T-helper 17 cell (primary cell): ENCODE measurements at regions not wholly inside any gene's neighbourhood (a gene's known extent, or its start where the extent isn't known, plus 50 kb on each side); places are given as distances from the start of the nearest gene placed in this dataset.
"Not testable (repeated sequence)": the region's sequence is repeated elsewhere in the genome, so short reads cannot be mapped to it uniquely, and the experiment has no call there.

Experiments used
- ATAC-seq: fragments of 150-1000 bp; cut with Tn5 transposase; 2 replicates; pipeline ENCODE4 v1.10.0; 2021; ENCODE audit warnings: mild to moderate bottlenecking, moderate library complexity
- DNase-seq, 3 donors: peaks; one replicate each; pipeline versions ENCODE4 v3.0.0 to v3.0.0-alpha.2; 2020 to 2021
- H3K9me3 ChIP-seq: one replicate; pipeline ENCODE4 v1.7.0; 2013; ENCODE audit warnings: low read length, mild to moderate bottlenecking; ENCODE audit not compliant: control insufficient read depth, poor library complexity, severe bottlenecking
- H3K27ac Mint-ChIP-seq: one replicate; pipeline ENCODE4 v1.8.0; 2022; ENCODE audit warnings: mild to moderate bottlenecking, moderate library complexity, mixed read lengths
- H3K27me3 Mint-ChIP-seq: one replicate; pipeline ENCODE4 v1.8.0; 2022; ENCODE audit warnings: mixed read lengths
- H3K36me3 Mint-ChIP-seq: one replicate; pipeline ENCODE4 v1.8.0; 2022; ENCODE audit warnings: low read depth, mixed read lengths
- H3K4me1 Mint-ChIP-seq: one replicate; pipeline ENCODE4 v1.8.0; 2022; ENCODE audit warnings: mild to moderate bottlenecking, mixed read lengths
- H3K4me3 Mint-ChIP-seq: one replicate; pipeline ENCODE4 v1.8.0; 2022; ENCODE audit warnings: mild to moderate bottlenecking, moderate library complexity, mixed read lengths

DNA sequence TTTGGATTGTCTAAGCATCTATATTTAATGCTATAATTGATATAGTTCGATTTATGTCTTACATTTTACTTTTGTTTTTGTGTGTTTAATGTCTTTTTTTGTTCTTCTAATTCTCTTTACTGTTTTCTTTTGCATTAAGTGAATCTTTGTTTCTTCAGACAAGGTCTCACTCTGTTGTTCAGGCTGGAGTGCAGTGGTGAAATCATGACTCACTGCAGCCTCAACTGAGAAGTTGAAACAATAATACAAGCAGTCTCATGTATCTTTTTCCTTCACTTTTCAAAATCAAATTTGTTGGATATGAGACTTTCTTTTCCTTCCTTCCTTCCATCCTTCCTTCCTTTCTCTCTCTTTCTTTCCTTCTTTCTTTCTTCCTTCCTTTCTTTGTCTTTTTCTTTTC, 1401.6 kb downstream of the ADGRL3 start:
- Mint-ChIP-seq H3K27me3 (no peaks in the 10 kb centered on the region), H3K4me3 (no peak overlapping the region), H3K36me3 (no peaks in the 10 kb centered on the region), H3K27ac (no peak overlapping the region), H3K4me1 (no peaks in the 10 kb centered on the region)
- ATAC-seq (no peak), DNase-seq (no peak)
- H3K9me3 ChIP-seq: peaks cover 2% of the 10 kb centered on the region

GRCh38 chr4:62595265-62595664, 1395.1 kb downstream of the ADGRL3 start:
- H3K36me3 Mint-ChIP-seq, H3K9me3 ChIP-seq, H3K4me3 Mint-ChIP-seq, H3K27me3 Mint-ChIP-seq, H3K4me1 Mint-ChIP-seq, ATAC-seq, H3K27ac Mint-ChIP-seq, DNase-seq: not testable (repeated sequence)

DNA sequence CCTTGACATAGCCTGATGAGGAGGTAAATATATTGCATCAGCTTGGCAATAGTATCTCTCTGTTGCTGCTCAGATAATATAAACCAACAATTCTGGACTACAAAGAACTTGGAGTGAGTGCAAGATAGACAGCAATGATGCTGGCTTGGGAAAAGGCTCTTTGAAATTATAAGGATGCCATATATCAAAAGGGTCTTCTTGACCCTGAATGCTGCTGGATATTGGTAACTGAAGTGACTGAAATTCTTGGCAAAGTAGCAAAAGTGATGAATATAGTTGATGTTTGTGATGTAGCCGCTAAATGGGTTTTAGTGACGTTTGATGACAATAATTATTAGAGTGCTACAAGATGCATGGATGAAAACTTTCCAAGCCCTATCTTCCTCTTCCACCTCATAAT, 1391.6 kb downstream of the ADGRL3 start:
- H3K4me3 Mint-ChIP-seq: no peak overlapping the region
- no peaks in the 10 kb centered on the region for H3K4me1 Mint-ChIP-seq
- no peaks in the 10 kb centered on the region for H3K9me3 ChIP-seq
- DNase-seq: no peak
- no peaks in the 10 kb centered on the region for H3K36me3 Mint-ChIP-seq
- ATAC-seq: no peak
- H3K27me3 Mint-ChIP-seq: no peaks in the 10 kb centered on the region
- no peak overlapping the region for H3K27ac Mint-ChIP-seq

DNA sequence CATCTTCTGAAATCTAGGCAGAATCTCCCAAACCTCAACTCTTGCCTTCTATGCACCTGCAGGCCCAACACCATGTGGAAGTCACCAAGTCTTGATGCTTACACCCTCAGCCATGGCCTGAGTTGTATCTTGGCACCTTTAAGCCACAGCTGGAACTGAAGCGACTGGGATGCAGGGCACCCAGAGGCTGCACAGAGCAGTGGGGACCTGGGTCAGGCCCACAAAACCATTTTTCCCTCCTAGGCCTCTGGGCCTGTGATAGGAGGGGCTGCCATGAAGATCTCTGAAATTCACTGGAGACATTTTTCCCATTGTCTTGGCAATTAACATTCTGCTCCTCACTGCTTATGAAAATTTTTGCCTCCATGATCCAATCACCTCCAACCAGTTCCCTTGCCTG, 1388.5 kb downstream of the ADGRL3 start:
- Mint-ChIP-seq H3K27ac (no peak overlapping the region), H3K27me3 (no peaks in the 10 kb centered on the region), H3K4me3 (no peak overlapping the region), H3K4me1 (no peaks in the 10 kb centered on the region), H3K36me3 (no peaks in the 10 kb centered on the region)
- no peak for ATAC-seq
- no peak for DNase-seq
- H3K9me3 ChIP-seq: no peaks in the 10 kb centered on the region

DNA sequence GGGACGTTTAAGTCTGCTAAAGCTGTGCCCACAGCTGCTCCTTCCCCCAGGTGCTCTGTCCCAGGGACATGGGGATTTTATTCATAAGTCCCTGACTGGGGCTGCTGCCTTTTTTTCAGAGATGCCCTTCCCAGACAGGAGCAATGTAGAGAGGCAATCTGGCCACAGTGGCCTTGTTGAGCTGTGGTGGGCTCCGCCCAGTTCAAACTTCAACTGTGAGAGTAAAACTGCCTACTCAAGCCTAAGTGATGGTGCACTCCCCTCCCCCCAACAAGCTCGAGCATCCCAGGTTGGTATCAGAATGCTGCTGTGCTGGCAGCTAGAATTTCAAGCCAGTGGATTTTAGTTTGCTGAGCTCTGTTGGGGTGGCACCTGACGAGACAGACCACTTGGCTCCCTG, 1371.4 kb downstream of the ADGRL3 start:
- ATAC-seq: no peak
- Mint-ChIP-seq H3K4me1 (no peaks in the 10 kb centered on the region), H3K27ac (no peak overlapping the region), H3K4me3 (no peak overlapping the region), H3K36me3 (no peaks in the 10 kb centered on the region), H3K27me3 (no peaks in the 10 kb centered on the region)
- no peak for DNase-seq
- H3K9me3 ChIP-seq: no peaks in the 10 kb centered on the region

- no peaks in the 10 kb centered on the region for H3K27me3 Mint-ChIP-seq
Observed at GRCh38 chr4:62560858-62561257, 1360.7 kb downstream of the ADGRL3 start.

GRCh38 chr4:62550121-62550520, 1350.0 kb downstream of the ADGRL3 start:
- Mint-ChIP-seq H3K27me3 (no peaks in the 10 kb centered on the region), H3K4me1 (no peaks in the 10 kb centered on the region), H3K27ac (no peak overlapping the region), H3K36me3 (no peaks in the 10 kb centered on the region), H3K4me3 (no peak overlapping the region)
- H3K9me3 ChIP-seq: no peaks in the 10 kb centered on the region
- DNase-seq (no peak), ATAC-seq (no peak)

More at GRCh38 chr4:62560858-62561257, 1360.7 kb downstream of the ADGRL3 start:
- Mint-ChIP-seq H3K27ac (no peak overlapping the region), H3K36me3 (no peaks in the 10 kb centered on the region), H3K4me1 (no peaks in the 10 kb centered on the region), H3K4me3 (no peak overlapping the region)
- no peaks in the 10 kb centered on the region for H3K9me3 ChIP-seq
- ATAC-seq (no peak), DNase-seq (no peak)

- H3K9me3 ChIP-seq: no peaks in the 10 kb centered on the region
- Mint-ChIP-seq H3K4me1 (no peaks in the 10 kb centered on the region), H3K27ac (no peak overlapping the region), H3K4me3 (no peak overlapping the region), H3K27me3 (no peaks in the 10 kb centered on the region), H3K36me3 (no peaks in the 10 kb centered on the region)
- no peak for ATAC-seq
- no peak for DNase-seq
Observed at GRCh38 chr4:62549601-62550000, 1349.5 kb downstream of the ADGRL3 start.

DNA sequence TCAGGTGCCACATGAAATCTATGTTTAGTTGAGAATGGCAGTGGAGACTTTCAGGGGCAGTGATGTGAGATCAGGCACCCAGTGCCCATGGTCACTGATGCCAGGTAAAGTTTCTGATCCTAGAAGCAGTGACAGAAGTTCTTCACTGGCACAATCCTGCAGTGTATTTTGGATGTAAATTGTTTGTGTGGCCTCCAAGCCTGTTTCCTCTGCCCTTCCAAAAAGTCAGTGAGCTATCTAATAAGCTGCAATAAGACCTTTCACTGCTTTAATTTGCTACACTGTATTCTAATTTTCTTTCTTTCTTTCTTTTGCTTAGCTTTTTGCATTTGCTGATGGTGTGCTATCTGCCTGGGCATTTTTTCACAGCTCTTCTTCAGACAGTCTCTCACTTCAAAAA, 1348.6 kb downstream of the ADGRL3 start:
- DNase-seq: no peak
- Mint-ChIP-seq H3K4me1 (no peaks in the 10 kb centered on the region), H3K27ac (no peak overlapping the region), H3K4me3 (no peak overlapping the region), H3K27me3 (no peaks in the 10 kb centered on the region), H3K36me3 (no peaks in the 10 kb centered on the region)
- no peaks in the 10 kb centered on the region for H3K9me3 ChIP-seq
- no peak for ATAC-seq

- no peak for DNase-seq
- Mint-ChIP-seq H3K27me3 (no peaks in the 10 kb centered on the region), H3K4me3 (no peak overlapping the region), H3K36me3 (no peaks in the 10 kb centered on the region), H3K27ac (no peak overlapping the region), H3K4me1 (no peaks in the 10 kb centered on the region)
- H3K9me3 ChIP-seq: no peaks in the 10 kb centered on the region
- no peak for ATAC-seq
Observed at GRCh38 chr4:62548108-62548524, 1348.0 kb downstream of the ADGRL3 start.

DNA sequence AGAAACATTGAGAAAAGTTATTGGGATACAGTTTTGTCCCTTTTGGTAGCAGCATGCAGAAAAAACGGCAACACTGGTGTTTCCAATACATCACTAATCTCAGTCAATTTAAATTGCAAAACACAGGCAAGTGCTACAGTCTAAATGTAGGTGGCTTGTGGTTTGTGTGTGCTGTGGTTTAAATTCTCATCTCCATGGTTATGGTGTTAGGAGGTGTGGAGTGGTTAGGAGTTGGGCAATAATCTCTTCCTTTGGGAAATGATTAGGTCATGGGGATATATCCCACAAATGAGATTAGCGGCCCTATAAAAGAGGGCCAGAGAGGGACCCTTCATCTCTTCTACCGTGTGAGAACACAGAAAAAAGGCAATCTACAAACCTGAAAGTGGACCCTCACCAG, 1344.3 kb downstream of the ADGRL3 start:
- H3K36me3 Mint-ChIP-seq: no peaks in the 10 kb centered on the region
- no peaks in the 10 kb centered on the region for H3K9me3 ChIP-seq
- H3K27me3 Mint-ChIP-seq: no peaks in the 10 kb centered on the region
- ATAC-seq: no peak
- DNase-seq: no peak
- H3K4me3 Mint-ChIP-seq: no peak overlapping the region
- H3K4me1 Mint-ChIP-seq: no peaks in the 10 kb centered on the region
- no peak overlapping the region for H3K27ac Mint-ChIP-seq

GRCh38 chr4:62543002-62543401, 1342.9 kb downstream of the ADGRL3 start:
- Mint-ChIP-seq H3K4me1 (no peaks in the 10 kb centered on the region), H3K27ac (no peak overlapping the region), H3K4me3 (no peak overlapping the region), H3K27me3 (no peaks in the 10 kb centered on the region), H3K36me3 (no peaks in the 10 kb centered on the region)
- H3K9me3 ChIP-seq: no peaks in the 10 kb centered on the region
- DNase-seq (no peak), ATAC-seq (no peak)

- ATAC-seq: no peak
- DNase-seq: no peak
- Mint-ChIP-seq H3K36me3 (no peaks in the 10 kb centered on the region), H3K4me3 (no peak overlapping the region), H3K27me3 (no peaks in the 10 kb centered on the region), H3K27ac (no peak overlapping the region), H3K4me1 (no peaks in the 10 kb centered on the region)
- H3K9me3 ChIP-seq: no peaks in the 10 kb centered on the region
Observed at GRCh38 chr4:62533573-62533972, 1333.4 kb downstream of the ADGRL3 start.

DNA sequence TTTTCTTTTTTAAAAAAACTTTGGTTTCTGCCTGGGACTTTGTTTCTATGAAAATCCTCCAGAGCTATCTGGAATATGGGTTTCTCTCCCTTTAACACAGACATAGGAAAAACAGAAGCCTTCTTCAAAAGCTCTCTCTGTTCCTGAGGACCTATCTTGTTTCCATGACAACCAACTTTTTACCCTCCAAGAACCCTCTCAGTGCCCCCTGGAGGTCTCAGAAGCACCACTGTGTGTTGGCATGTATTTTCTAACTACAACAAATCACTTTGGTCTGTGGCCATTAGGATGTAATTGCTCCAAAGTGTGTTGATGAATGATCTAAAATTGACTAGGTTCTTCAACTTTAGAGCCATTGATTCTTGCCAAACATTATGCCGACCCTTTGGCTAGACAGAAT, 1331.6 kb downstream of the ADGRL3 start:
- no peaks in the 10 kb centered on the region for H3K27me3 Mint-ChIP-seq
- ATAC-seq (no peak), DNase-seq (no peak)
- no peaks in the 10 kb centered on the region for H3K4me1 Mint-ChIP-seq
- peaks cover 3% of the 10 kb centered on the region for H3K9me3 ChIP-seq
- H3K36me3 Mint-ChIP-seq: no peaks in the 10 kb centered on the region
- H3K27ac Mint-ChIP-seq: no peak overlapping the region
- no peak overlapping the region for H3K4me3 Mint-ChIP-seq

- Mint-ChIP-seq H3K36me3 (no peaks in the 10 kb centered on the region), H3K27ac (no peak overlapping the region), H3K4me3 (no peak overlapping the region), H3K27me3 (no peaks in the 10 kb centered on the region), H3K4me1 (no peaks in the 10 kb centered on the region)
- ATAC-seq (no peak), DNase-seq (no peak)
- peaks cover 3% of the 10 kb centered on the region for H3K9me3 ChIP-seq
Observed at GRCh38 chr4:62531264-62531663, 1331.1 kb downstream of the ADGRL3 start.
